Activated T-helper 1 cell treated with anti-CD3 and anti-CD28 coated beads, Interleukin-12 subunit alpha, Interleukin-12 subunit beta, Interleukin-2, Interleukin-4 antibody, amounts not matched to agents 30 ng/mL and 10 ng/mL and 1 ng/mL, durations not matched to agents 14 hours and 24 hours and 36 hours (primary cell): ENCODE measurements at regions not wholly inside any gene's neighbourhood (a gene's known extent, or its start where the extent isn't known, plus 50 kb on each side); places are given as distances from the start of the nearest gene placed in this dataset.

Experiments used
- DNase-seq: peaks from one replicate; pipeline ENCODE4 v3.0.0; 2021; ENCODE audit warnings: low spot score
- H3K27ac Mint-ChIP-seq: one replicate; pipeline ENCODE4 v1.8.0; 2021; ENCODE audit warnings: mild to moderate bottlenecking, mixed read lengths
- H3K27me3 Mint-ChIP-seq: one replicate; pipeline ENCODE4 v1.8.0; 2022; ENCODE audit warnings: mild to moderate bottlenecking, moderate library complexity, mixed read lengths; ENCODE audit not compliant: insufficient read depth
- H3K36me3 Mint-ChIP-seq: one replicate; pipeline ENCODE4 v1.8.0; 2021; ENCODE audit warnings: low read depth, mixed read lengths
- H3K4me1 Mint-ChIP-seq: one replicate; pipeline ENCODE4 v1.8.0; 2021; ENCODE audit warnings: low read depth, mixed read lengths
- H3K4me3 Mint-ChIP-seq: one replicate; pipeline ENCODE4 v1.8.0; 2021; ENCODE audit warnings: mild to moderate bottlenecking, moderate library complexity, mixed read lengths
- H3K9me3 Mint-ChIP-seq: one replicate; pipeline ENCODE4 v1.8.0; 2021; ENCODE audit warnings: mixed read lengths
- intact Hi-C: fragments of 100-400 bp; cut with micrococcal nuclease; formaldehyde crosslinking; loops from one replicate; pipeline ENCODE4 v1.15.1; 2024

DNA sequence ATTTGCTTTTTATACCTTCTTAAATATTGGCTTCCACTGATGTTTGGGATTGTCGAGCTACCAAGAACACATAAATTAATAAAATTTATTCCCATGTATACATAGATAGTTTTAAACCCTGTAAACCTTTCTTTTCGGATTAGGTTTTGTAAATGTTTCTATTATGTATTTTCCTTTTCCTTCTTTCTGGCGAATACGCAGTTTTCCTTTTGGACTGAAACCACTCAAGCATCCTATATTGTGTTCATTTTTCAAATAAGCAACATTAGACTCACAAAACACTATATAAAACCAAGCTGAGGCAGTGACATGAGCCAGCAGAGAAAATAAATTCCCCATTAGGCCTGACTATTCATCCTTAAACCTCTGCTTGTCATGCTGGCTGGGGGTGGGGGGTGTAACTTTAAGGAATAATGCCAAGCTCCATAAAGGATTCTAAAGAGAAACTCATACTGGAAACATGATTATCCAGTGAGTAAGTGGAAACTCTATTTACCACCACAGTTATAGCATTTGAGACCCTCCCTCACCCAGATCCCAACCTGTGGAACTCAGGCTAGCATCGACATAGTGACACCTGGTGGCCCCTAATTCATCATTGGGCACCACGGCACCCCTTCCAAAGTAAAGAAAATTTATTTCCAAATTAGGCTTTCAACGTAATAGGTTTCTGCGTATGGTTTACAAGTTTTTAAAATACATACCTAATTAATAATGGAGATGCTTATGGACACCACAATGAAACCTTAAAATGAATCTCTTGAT lies 86.5 kb upstream of the CELF2 start:
- DNase-seq, result no peak
- H3K4me3 Mint-ChIP-seq, result no peak overlapping the region
- no peaks in the 10 kb centered on the region for H3K36me3 Mint-ChIP-seq
- no peaks in the 10 kb centered on the region for H3K4me1 Mint-ChIP-seq
- H3K27me3 Mint-ChIP-seq, result peaks cover 9% of the 10 kb centered on the region
- H3K9me3 Mint-ChIP-seq, result no peaks in the 10 kb centered on the region
- intact Hi-C loops, result no loop called here
- H3K27ac Mint-ChIP-seq, result no peak overlapping the region

DNA sequence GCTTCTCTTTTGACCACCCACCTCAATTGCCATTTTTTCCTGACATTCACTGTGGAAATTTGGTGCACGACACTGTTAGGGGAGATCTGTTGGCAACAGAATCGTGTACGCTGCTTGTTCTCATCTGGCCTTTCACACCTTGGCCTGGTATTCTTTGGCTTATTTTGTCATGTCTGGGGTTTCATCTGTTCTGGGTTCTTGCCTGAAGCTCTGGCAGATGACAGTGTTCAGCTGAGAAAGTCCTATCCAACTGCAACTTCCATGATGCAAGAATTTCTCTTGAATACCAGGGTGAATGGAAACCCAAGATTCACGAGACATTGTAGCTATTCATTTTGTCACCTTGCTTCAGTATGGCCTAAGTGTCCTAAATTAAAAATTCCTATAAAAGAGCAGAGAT lies 82.6 kb upstream of the CELF2 start:
- intact Hi-C loops, result no loop called here
- H3K36me3 Mint-ChIP-seq, result no peaks in the 10 kb centered on the region
- H3K9me3 Mint-ChIP-seq, result no peaks in the 10 kb centered on the region
- H3K27me3 Mint-ChIP-seq, result peaks cover 10% of the 10 kb centered on the region
- H3K27ac Mint-ChIP-seq, result no peak overlapping the region
- no peak overlapping the region for H3K4me3 Mint-ChIP-seq
- no peak for DNase-seq
- no peaks in the 10 kb centered on the region for H3K4me1 Mint-ChIP-seq

DNA sequence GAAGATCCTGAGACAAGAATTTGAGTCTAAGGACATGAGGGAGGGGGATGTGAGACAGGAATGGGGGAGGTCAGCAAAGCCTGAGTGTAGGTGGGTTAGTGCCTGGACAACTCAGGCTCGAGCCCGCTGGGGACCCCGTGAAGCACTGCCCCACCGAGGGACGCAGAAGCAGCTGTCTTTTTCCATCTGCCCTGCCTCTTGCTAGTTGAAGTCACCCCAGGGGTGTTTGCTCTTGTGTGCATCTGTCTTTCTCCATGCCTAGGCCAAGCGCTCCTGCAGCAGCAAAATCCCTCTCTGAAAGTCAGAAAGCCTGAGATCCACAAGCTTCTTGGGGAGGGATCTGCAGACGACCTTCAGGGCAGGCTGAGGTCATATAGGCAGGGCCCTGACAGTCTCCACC lies 79.0 kb upstream of the CELF2 start:
- Mint-ChIP-seq H3K27ac (no peak overlapping the region), H3K27me3 (peaks cover 19% of the 10 kb centered on the region), H3K36me3 (no peaks in the 10 kb centered on the region), H3K9me3 (no peaks in the 10 kb centered on the region), H3K4me3 (no peak overlapping the region), H3K4me1 (no peaks in the 10 kb centered on the region)
- intact Hi-C loops, result no loop called here
- DNase-seq, result no peak

DNA sequence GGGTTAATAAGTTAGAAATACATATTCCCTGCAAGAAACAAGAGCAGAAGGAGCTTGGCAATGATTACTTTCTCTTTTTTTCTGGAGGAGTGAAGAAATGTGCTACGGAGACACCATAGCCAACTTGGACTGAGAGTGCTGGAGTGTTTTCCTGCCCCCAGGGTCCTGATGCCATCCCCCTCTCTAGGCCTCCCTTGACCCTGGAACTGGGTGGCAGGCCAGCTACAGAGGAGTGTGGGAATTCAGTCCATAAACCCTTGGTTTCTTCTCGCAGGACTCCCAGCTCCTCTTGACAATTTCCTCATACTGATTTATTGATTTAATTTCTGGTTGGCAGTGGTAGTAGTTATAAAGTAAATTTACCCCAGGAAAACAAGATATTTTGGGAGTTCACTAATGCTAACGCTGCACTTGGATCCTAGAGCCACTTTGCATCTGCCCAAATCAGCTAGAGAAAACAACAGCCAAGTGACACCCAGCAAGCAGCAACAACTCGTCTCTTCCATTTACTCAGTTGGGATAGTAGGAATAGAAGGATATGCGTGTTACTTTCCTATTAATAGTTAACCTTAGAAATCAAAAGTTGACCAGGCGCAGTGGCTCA lies 76.4 kb upstream of the CELF2 start:
- no peak overlapping the region for H3K4me3 Mint-ChIP-seq
- peaks cover 23% of the 10 kb centered on the region for H3K27me3 Mint-ChIP-seq

DNA sequence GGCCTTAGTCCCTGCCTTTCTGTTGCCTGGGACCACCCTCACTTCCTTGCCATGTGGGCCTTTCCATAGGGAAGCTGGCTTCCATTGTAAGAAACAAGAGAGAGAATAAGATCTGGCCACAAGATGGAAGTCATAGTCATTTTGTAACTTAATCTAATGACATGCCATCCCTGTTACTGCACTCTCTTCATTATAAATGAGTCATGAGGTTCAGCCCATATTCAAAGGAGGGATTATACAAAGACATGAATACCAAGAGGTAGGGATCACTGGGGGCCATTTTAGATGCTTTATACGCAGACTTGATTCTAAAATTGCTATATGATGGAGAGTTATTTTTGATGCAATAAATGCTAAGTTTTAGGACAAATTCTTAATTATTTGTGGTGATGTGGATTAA lies 75.2 kb upstream of the CELF2 start:
- Mint-ChIP-seq H3K4me3 (no peak overlapping the region), H3K4me1 (no peaks in the 10 kb centered on the region), H3K27ac (no peak overlapping the region), H3K27me3 (peaks cover 25% of the 10 kb centered on the region), H3K36me3 (no peaks in the 10 kb centered on the region), H3K9me3 (no peaks in the 10 kb centered on the region)
- intact Hi-C loops, result no loop called here
- no peak for DNase-seq

More for the DNA sequence above, 76.4 kb upstream of the CELF2 start:
- H3K9me3 Mint-ChIP-seq, result no peaks in the 10 kb centered on the region
- no peaks in the 10 kb centered on the region for H3K36me3 Mint-ChIP-seq
- no peak for DNase-seq
- no peak overlapping the region for H3K27ac Mint-ChIP-seq
- H3K4me1 Mint-ChIP-seq, result no peaks in the 10 kb centered on the region
- intact Hi-C loops, result no loop called here

DNA sequence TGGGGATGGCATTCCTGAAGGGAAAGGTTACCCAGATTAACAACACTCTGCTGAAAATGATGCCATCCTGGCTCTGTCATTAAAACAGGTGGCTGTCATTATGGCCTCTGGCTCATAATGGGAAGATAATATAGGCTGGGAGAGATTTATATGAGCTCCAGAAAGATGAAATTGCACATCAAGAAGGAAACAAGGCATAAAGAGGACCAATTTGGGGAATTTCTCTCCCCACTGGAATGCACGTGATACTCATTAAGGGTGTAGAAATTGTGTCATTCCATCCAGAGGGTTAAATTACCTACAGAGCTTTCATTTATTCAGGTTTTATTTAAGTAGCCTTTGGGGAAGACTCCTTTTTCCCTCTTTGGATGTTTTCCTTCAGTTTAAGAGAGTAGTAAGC lies 71.6 kb upstream of the CELF2 start:
- no peak for DNase-seq
- Mint-ChIP-seq H3K27me3 (peaks cover 32% of the 10 kb centered on the region), H3K36me3 (no peaks in the 10 kb centered on the region), H3K4me3 (no peak overlapping the region), H3K9me3 (no peaks in the 10 kb centered on the region), H3K4me1 (no peaks in the 10 kb centered on the region), H3K27ac (no peak overlapping the region)
- intact Hi-C loops, result no loop called here

DNA sequence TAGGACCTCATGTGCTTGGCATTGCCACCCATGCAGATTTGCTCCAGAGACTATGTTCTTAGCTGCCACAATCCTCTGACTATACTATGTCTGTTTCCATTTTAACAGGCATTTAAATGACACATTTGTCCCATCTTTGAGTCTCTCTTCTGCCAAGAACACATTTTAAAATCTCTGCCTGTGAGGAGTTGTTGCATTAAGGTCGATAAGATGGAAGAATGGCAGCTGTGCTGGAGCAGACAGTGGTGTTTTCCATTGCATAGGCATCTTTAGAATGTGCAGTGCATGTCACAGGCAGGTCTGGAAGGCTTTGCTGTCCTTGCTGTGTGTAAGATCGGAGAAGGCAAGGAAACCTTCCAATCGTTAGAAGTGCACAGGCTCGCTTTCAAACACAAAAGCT lies 70.9 kb upstream of the CELF2 start:
- no peak for DNase-seq
- no peak overlapping the region for H3K4me3 Mint-ChIP-seq
- no peaks in the 10 kb centered on the region for H3K36me3 Mint-ChIP-seq
- H3K4me1 Mint-ChIP-seq, result no peaks in the 10 kb centered on the region
- no peaks in the 10 kb centered on the region for H3K9me3 Mint-ChIP-seq
- intact Hi-C loops, result no loop called here
- no peak overlapping the region for H3K27ac Mint-ChIP-seq
- peaks cover 29% of the 10 kb centered on the region for H3K27me3 Mint-ChIP-seq

DNA sequence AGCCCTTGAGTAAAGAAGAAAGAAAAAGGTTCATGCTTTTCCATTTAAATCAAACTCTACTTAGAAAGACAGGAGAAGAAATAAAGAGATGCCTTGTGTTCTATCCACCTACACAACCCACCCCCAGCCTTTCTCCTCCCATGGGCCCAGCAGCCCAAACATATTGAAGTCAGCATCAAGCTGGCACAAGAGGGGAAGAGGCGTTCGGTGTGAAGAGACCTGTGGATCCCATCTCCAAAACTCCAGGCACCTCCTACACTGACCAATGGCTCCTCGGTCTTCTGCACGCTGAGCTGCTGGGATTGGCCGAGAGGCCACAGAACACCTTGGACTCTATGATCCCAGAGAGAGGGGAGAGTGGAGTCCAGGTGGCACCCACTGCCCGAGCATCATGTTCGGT lies 66.0 kb upstream of the CELF2 start:
- H3K27ac Mint-ChIP-seq, result no peak overlapping the region
- H3K27me3 Mint-ChIP-seq, result peaks cover 24% of the 10 kb centered on the region
- intact Hi-C loops, result no loop called here
- no peak overlapping the region for H3K4me3 Mint-ChIP-seq
- H3K9me3 Mint-ChIP-seq, result no peaks in the 10 kb centered on the region
- DNase-seq, result no peak
- no peaks in the 10 kb centered on the region for H3K36me3 Mint-ChIP-seq
- no peaks in the 10 kb centered on the region for H3K4me1 Mint-ChIP-seq

DNA sequence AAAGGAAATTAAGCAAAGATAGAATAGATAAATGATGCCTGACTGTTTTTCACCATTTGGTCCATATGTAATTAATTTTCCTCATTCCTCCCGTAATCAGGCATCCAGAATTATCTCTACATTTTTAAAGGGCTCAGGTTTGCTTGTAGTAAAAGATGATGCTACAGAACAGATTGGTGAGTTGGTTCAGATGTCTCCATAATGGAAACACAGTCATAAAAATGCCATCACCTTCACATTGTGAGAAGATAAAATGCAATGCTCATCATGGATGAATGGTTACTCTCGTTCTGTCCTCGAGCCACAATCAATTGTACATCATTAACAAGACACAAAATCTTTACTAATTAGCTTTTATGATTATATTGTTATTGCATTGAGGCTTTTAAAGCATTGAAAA lies 64.9 kb upstream of the CELF2 start:
- Mint-ChIP-seq H3K9me3 (no peaks in the 10 kb centered on the region), H3K27ac (no peak overlapping the region), H3K27me3 (peaks cover 20% of the 10 kb centered on the region), H3K36me3 (no peaks in the 10 kb centered on the region), H3K4me1 (no peaks in the 10 kb centered on the region), H3K4me3 (no peak overlapping the region)
- intact Hi-C loops, result no loop called here
- no peak for DNase-seq

DNA sequence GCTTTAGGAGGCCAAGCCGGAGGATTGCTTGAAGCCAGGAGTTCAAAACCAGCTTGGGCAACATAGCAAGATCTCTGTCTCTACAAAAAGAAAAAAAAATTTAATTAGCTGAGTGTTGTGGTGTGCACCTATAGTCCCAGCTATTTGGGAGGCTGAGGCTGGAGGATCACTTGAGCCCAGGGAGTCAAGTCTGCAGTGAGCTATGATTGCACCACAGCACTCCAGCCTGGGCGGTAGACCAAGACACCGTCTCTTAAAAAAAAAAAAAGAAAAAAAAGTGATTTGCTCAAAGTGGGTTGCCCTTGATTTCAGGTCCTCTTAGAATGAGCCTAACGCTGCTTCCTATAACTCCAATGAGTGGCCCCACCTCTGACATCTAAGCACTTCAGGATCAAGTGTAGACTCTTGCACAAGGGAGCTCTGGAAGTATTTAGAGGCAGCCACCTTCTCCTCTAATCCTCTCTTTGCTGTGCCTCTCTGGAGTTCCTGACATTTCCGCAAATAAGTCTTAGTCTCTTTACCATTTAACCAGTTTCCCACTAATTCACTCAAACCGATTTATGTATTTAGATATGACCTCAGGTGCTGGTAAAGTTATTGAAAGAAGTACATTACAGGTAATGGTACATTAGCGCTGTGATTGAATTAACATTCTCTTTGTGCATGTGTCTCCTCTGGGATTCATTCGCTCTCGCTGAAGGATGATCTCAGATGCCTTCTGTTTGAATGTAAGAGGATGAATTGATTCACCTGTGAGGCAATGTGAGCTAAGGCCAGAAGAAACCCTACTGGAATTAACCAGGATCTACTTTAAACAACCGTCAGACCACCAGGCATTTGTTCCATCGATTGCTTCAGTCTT lies 60.8 kb upstream of the CELF2 start:
- H3K27me3 Mint-ChIP-seq, result peaks cover 11% of the 10 kb centered on the region
- H3K27ac Mint-ChIP-seq, result no peak overlapping the region
- no peaks in the 10 kb centered on the region for H3K9me3 Mint-ChIP-seq
- intact Hi-C loops, result no loop called here
- no peaks in the 10 kb centered on the region for H3K36me3 Mint-ChIP-seq
- no peak for DNase-seq
- H3K4me1 Mint-ChIP-seq, result no peaks in the 10 kb centered on the region
- no peak overlapping the region for H3K4me3 Mint-ChIP-seq

DNA sequence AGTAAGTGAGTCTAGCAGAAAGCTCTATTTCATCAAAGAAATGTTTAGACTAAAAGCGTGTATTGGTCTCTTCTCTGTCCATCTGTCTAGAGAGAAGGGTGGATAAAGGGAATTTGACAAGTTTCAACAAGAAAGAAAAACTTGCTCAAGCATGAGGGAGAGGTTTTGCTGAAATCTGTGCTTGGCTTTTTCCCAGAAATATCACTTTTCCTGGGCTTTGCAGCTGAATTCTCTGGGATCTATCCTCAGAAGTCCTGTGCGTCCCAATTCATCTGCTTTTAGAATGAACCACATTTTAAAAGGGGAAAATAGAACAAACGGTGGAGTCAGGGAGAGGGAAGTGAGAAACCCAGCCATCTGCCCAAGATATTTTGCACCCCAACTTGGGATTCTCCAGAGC lies 59.6 kb upstream of the CELF2 start:
- Mint-ChIP-seq H3K27me3 (peaks cover 7% of the 10 kb centered on the region), H3K4me3 (no peak overlapping the region), H3K27ac (no peak overlapping the region), H3K36me3 (no peaks in the 10 kb centered on the region), H3K4me1 (no peaks in the 10 kb centered on the region), H3K9me3 (no peaks in the 10 kb centered on the region)
- DNase-seq, result no peak
- intact Hi-C loops, result no loop called here

DNA sequence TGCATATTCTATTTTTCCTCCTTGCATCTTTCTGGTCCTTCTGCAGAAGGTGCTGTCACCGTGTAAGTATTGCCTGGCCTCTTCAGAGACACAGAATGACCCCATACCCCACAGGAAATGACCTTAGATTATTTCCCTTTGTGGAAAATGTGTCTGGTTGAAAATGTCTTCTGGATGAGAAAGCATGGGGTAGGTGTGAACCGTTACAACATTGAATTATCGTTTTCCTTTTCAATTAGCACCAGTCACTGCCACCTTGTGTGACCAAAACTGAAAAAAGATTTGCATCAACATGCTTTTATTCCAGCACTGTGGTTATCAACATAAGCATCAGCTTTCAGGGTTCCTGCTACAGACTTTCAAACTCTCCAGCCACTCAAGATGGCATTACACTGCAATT lies 58.0 kb upstream of the CELF2 start:
- no peaks in the 10 kb centered on the region for H3K4me1 Mint-ChIP-seq

DNA sequence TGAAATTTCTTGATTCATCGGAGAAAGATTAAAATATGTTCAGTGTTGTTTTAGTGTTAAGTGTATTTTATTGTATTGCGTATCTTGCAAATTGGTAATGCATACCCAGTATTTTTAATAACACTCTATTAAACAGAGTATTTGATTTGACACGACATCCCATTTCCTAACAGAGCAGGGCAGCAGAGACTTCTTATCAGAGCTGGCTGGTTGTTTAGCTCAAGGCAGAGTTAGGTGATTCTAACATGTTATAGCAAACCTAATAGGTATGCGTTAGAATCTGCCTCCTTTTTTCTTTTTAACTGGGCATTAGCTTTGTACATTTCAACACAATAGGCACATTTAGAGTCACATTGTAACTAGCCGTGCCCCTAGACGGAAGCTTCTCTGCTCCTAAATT lies 57.1 kb upstream of the CELF2 start:
- no peak overlapping the region for H3K4me3 Mint-ChIP-seq
- H3K27me3 Mint-ChIP-seq, result peaks cover 11% of the 10 kb centered on the region
- H3K36me3 Mint-ChIP-seq, result no peaks in the 10 kb centered on the region
- intact Hi-C loops, result no loop called here
- H3K9me3 Mint-ChIP-seq, result no peaks in the 10 kb centered on the region
- no peak overlapping the region for H3K27ac Mint-ChIP-seq
- H3K4me1 Mint-ChIP-seq, result no peaks in the 10 kb centered on the region
- DNase-seq, result no peak

More for the DNA sequence above, 58.0 kb upstream of the CELF2 start:
- intact Hi-C loops, result no loop called here
- peaks cover 5% of the 10 kb centered on the region for H3K27me3 Mint-ChIP-seq
- no peak for DNase-seq
- no peaks in the 10 kb centered on the region for H3K9me3 Mint-ChIP-seq
- no peak overlapping the region for H3K4me3 Mint-ChIP-seq
- H3K27ac Mint-ChIP-seq, result no peak overlapping the region
- no peaks in the 10 kb centered on the region for H3K36me3 Mint-ChIP-seq
